HepG2 (cell line): ENCODE measurements at regions not wholly inside any gene's neighbourhood (a gene's known extent, or its start where the extent isn't known, plus 50 kb on each side); places are given as distances from the start of the nearest gene placed in this dataset.

Experiments used
- TAF1 ChIP-seq: sonication (generic); formaldehyde crosslinking; IDR thresholded peaks from 2 replicates; pipeline ENCODE4 v1.4.0; 2020; ENCODE audit warnings: missing genetic modification reagents
- ZFY ChIP-seq: sonication (generic); formaldehyde crosslinking; IDR thresholded peaks from 2 replicates; pipeline ENCODE4 v1.4.0; 2020; ENCODE audit warnings: missing genetic modification reagents

DNA sequence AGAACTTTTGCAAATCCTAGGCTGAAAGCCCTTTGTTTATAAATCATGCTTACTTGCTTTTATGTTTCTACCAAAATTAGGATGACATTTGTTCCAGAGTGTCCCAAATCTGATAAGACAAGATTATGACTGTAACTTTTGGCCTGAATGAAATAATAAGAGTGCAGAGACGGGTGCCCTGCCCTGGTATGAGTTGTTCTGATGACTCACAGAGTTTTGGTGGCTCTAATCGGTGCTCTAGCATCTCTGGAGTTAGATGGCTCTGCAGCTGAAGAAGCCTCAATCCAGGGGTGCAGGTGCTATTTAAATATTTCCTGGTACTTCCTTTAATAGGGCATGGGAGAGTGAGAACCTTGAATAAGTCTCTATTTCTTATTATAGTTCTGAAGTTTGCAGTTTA, 102.2 kb upstream of the ELMO1 start:
- TF ChIP-seq ZFY (CRISPR knock-in tag) (no peak), TAF1 (CRISPR knock-in tag) (no peak)
